Right atrium auricular region (tissue), 2 donors: ENCODE measurements at regions not wholly inside any gene's neighbourhood (a gene's known extent, or its start where the extent isn't known, plus 50 kb on each side); places are given as distances from the start of the nearest gene placed in this dataset.

ENCODE experiments used
- DNase-seq: peaks from one replicate; pipeline ENCODE4 v3.0.0-alpha.2; 2019; ENCODE audit warnings: low spot score
- H3K27ac ChIP-seq, 2 donors: fragments of 200-600 bp; sonication (generic); 1 replicate in 1 of 2; 2 replicates in 1 of 2; pipeline ENCODE4 v1.5.1; 2016 to 2019
- H3K27me3 ChIP-seq, 2 donors: fragments of 200-600 bp; sonication (generic); one replicate each; pipeline versions ENCODE4 v1.5.1 to v1.6.0; 2017 to 2019
- H3K36me3 ChIP-seq: fragments of 200-600 bp; sonication (generic); one replicate; pipeline ENCODE4 v1.5.1; 2016
- H3K4me1 ChIP-seq, 2 donors: fragments of 200-600 bp; sonication (generic); one replicate each; pipeline versions ENCODE4 v1.5.1 to v1.6.0; 2017 to 2019
- H3K4me3 ChIP-seq, 2 donors: fragments of 200-600 bp; sonication (generic); 1 replicate in 1 of 2; 2 replicates in 1 of 2; pipeline ENCODE4 v1.5.1; 2017 to 2019; ENCODE audit warnings: mild to moderate bottlenecking in 1 of 2, moderate library complexity in 1 of 2
- H3K9me3 ChIP-seq, 2 donors: fragments of 200-600 bp; sonication (generic); one replicate each; pipeline ENCODE4 v1.5.1; 2019
- TF ChIP-seq, protein P1 (sequence below), 2 donors: fragments of 200-600 bp; sonication (generic); IDR thresholded peaks; one replicate each; pipeline ENCODE4 v1.5.1; 2019; ENCODE audit warnings: antibody characterized with exemption in 2 of 2

DNA sequence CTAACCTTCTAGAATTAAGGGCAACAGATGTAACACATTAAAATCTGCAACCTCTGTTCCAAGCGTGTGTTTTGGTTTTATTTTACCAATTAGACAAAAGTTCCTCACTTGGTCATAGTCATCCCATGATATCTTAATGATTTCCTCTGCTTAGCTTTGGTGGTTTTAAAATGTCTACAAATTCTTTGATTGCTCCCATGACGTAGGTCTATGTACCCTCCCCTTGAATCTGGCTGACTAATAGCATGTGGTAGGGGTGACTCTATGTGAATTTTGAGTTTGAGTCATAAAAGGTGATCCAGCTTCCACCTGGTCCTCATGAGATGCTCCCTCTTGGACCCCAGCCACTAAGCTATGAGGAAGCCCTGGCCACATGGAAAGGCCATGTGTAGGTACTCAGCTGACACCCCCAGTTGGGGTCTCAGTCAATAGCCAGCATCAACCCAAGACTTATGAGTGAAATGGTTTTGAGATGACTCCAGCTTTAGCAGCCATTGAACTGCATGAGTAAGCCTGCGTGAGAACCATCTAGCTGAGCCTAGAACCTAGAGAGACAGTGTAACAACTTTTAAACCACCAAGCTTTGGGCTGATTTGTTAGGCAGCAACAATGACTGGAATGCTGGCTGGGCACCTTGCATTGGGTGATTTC, 247.1 kb downstream of the MSRB3 start:
- no peak for DNase-seq
- Histone ChIP-seq H3K27ac (no peak overlapping the region), H3K27me3 (no peaks in the 10 kb centered on the region), H3K36me3 (no peaks in the 10 kb centered on the region), H3K9me3 (peaks cover 0 to 3% of the 10 kb centered on the region in 2 donors), H3K4me3 (no peak overlapping the region), H3K4me1 (no peaks in the 10 kb centered on the region)
- TF ChIP-seq, protein P1, sequence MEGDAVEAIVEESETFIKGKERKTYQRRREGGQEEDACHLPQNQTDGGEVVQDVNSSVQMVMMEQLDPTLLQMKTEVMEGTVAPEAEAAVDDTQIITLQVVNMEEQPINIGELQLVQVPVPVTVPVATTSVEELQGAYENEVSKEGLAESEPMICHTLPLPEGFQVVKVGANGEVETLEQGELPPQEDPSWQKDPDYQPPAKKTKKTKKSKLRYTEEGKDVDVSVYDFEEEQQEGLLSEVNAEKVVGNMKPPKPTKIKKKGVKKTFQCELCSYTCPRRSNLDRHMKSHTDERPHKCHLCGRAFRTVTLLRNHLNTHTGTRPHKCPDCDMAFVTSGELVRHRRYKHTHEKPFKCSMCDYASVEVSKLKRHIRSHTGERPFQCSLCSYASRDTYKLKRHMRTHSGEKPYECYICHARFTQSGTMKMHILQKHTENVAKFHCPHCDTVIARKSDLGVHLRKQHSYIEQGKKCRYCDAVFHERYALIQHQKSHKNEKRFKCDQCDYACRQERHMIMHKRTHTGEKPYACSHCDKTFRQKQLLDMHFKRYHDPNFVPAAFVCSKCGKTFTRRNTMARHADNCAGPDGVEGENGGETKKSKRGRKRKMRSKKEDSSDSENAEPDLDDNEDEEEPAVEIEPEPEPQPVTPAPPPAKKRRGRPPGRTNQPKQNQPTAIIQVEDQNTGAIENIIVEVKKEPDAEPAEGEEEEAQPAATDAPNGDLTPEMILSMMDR (IDR thresholded peaks at IDR 0.05): no peak

DNA sequence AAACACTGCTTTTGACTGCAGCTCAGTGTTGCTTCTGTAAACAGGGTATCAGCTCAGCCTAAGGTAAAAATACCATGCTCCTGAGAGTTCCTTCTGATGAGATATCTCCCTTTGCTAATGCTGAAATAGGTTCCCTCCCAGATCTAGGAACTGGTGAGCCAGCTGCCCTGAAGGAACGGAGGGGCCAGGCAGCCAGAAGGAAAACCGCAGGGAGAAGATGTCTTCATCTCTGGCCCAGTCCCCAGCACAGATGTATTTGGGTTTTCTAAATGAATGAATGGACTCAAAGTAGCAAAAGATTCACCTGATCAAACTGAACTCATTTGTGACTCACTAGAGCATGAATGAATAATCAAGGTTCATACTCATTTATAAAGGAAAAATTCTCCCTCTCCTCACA, 247.8 kb downstream of the MSRB3 start:
- Histone ChIP-seq H3K9me3 (peaks cover 0 to 3% of the 10 kb centered on the region in 2 donors), H3K27me3 (no peaks in the 10 kb centered on the region), H3K4me1 (no peaks in the 10 kb centered on the region), H3K36me3 (no peaks in the 10 kb centered on the region), H3K27ac (no peak overlapping the region), H3K4me3 (no peak overlapping the region)
- TF ChIP-seq, protein P1 (IDR thresholded peaks at IDR 0.05): no peak
- DNase-seq: no peak

DNA sequence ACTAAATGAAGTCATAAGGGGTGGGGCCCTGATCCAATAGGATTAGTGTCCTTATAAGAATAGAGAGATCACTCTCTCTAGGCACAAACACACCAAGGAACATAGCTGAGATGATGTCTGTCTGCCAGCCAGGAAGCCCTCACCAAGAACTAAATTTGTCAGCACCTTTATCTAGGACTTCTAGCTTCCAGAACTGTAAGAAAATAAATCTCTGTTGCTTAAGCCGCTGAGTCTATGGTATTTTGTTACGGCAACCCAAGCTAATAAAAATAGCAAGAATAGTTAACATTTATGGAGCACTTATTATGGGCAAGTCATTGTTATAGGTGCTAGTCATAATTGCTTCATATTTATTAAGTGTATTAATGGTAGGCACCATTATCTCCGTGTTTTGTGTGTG, 249.6 kb downstream of the MSRB3 start:
- TF ChIP-seq, protein P1 (IDR thresholded peaks at IDR 0.05): no peak
- no peak for DNase-seq
- Histone ChIP-seq H3K9me3 (peaks cover 0 to 3% of the 10 kb centered on the region in 2 donors), H3K4me1 (no peaks in the 10 kb centered on the region), H3K27me3 (no peaks in the 10 kb centered on the region), H3K36me3 (no peaks in the 10 kb centered on the region), H3K4me3 (no peak overlapping the region), H3K27ac (no peak overlapping the region)

DNA sequence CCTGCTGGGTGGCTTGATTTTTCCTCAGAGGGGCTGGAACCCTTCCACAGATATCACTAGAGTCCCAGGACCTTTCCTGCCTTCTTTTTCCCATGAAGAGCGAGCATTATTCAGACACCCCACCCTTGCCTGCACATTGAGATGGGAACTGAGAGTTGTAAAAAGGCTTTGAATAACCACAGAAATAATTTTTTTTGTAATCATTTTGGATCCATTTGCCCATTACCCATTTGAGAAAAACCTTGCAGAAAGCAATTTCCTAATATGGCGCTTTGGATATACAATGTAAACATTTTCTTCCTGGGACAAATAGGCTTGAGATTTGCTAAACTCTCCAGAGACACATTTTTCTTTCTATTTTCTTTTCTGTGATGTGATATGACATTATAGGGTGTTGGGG, 250.6 kb downstream of the MSRB3 start:
- Histone ChIP-seq H3K9me3 (peaks cover 0 to 3% of the 10 kb centered on the region in 2 donors), H3K4me1 (no peaks in the 10 kb centered on the region), H3K36me3 (no peaks in the 10 kb centered on the region), H3K27ac (no peak overlapping the region), H3K27me3 (no peaks in the 10 kb centered on the region), H3K4me3 (no peak overlapping the region)
- DNase-seq: no peak
- TF ChIP-seq, protein P1 (IDR thresholded peaks at IDR 0.05): no peak

DNA sequence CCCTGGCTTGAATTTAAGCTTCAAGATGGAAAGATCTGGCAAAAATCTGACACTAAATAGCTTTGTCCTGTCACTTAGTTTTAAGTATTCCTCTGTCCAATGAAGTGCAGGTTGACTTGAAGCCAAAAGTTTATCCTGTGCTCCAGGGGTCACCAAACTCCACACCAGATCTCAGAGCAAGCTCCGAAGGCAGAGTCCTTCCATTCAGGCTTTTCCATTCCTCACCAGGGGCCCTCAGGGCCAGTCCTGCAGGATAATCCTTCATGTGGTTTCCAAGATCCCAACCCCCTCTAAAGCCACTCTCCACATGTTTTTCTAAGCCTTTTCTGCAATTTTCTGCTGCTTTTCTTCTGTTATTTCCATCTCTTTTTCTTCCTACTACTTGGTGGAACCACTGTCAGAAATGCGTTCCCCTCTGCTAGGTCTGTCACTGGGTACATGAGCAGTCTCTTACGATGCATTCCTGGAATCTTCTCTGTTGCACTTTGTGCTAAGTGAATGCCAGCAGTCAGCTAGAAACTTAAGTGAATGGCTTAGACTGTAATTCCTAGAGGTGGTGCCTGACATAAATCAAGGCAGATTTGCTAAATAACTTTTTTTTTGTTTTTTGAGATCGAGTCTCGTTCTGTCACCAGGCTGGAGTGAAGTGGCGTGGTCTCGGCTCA, 251.4 kb downstream of the MSRB3 start:
- no peak for DNase-seq

More for the DNA sequence above, 251.4 kb downstream of the MSRB3 start:
- TF ChIP-seq, protein P1 (IDR thresholded peaks at IDR 0.05): no peak
- Histone ChIP-seq H3K27me3 (no peaks in the 10 kb centered on the region), H3K27ac (no peak overlapping the region), H3K4me1 (no peaks in the 10 kb centered on the region), H3K36me3 (no peaks in the 10 kb centered on the region), H3K9me3 (peaks cover 0 to 3% of the 10 kb centered on the region in 2 donors), H3K4me3 (no peak overlapping the region)
